BE2C (cell line): ENCODE measurements at regions not wholly inside any gene's neighbourhood (a gene's known extent, or its start where the extent isn't known, plus 50 kb on each side); places are given as distances from the start of the nearest gene placed in this dataset.

Experiments
- DNase-seq: peaks from one replicate; pipeline ENCODE4 v3.0.0-alpha.2; 2020
- H3K27me3 ChIP-seq: fragments of 250-450 bp; sonication (Bioruptor Pico); 2 replicates; pipeline ENCODE4 v1.5.1; 2020; ENCODE audit warnings: mild to moderate bottlenecking
- H3K36me3 ChIP-seq: fragments of 250-450 bp; sonication (Bioruptor Pico); 2 replicates; pipeline ENCODE4 v1.5.1; 2020; ENCODE audit warnings: mild to moderate bottlenecking
- H3K4me1 ChIP-seq: fragments of 250-450 bp; sonication (Bioruptor Pico); 2 replicates; pipeline ENCODE4 v1.5.1; 2020
- H3K4me3 ChIP-seq: 2 replicates; pipeline ENCODE4 v1.5.1; 2011; ENCODE audit warnings: low read depth, low read length
- H3K9me3 ChIP-seq: fragments of 250-450 bp; sonication (Bioruptor Pico); 2 replicates; pipeline ENCODE4 v1.5.1; 2020
- CTCF ChIP-seq: IDR thresholded peaks from 2 replicates; pipeline ENCODE4 v1.5.1; 2012; ENCODE audit warnings: mild to moderate bottlenecking, low read depth, low read length

GRCh38 chr11:37230865-37231264 lies 632.8 kb upstream of the RAG2 start:
- no peak for DNase-seq
- H3K36me3 ChIP-seq = no peaks in the 10 kb centered on the region
- H3K4me3 ChIP-seq = no peak overlapping the region
- no peaks in the 10 kb centered on the region for H3K27me3 ChIP-seq
- H3K9me3 ChIP-seq = no peaks in the 10 kb centered on the region
- peak; percentile 10; the same call in 1 of the 2 replicates for TF ChIP-seq CTCF
- H3K4me1 ChIP-seq = no peaks in the 10 kb centered on the region

GRCh38 chr11:37223962-37224361 lies 625.9 kb upstream of the RAG2 start:
- DNase-seq = no peak
- Histone ChIP-seq H3K4me1 (no peaks in the 10 kb centered on the region), H3K36me3 (no peaks in the 10 kb centered on the region), H3K27me3 (no peaks in the 10 kb centered on the region), H3K9me3 (no peaks in the 10 kb centered on the region), H3K4me3 (no peak overlapping the region)
- TF ChIP-seq CTCF = no peak

GRCh38 chr11:37203006-37203405 lies 605.0 kb upstream of the RAG2 start:
- Histone ChIP-seq H3K9me3 (no peaks in the 10 kb centered on the region), H3K36me3 (no peaks in the 10 kb centered on the region), H3K4me1 (no peaks in the 10 kb centered on the region), H3K27me3 (no peaks in the 10 kb centered on the region), H3K4me3 (no peak overlapping the region)
- no peak for DNase-seq
- TF ChIP-seq CTCF = no peak

GRCh38 chr11:37199082-37199481 lies 601.0 kb upstream of the RAG2 start:
- H3K36me3 ChIP-seq = no peaks in the 10 kb centered on the region
- no peak for TF ChIP-seq CTCF
- H3K4me3 ChIP-seq = no peak overlapping the region
- no peaks in the 10 kb centered on the region for H3K27me3 ChIP-seq
- H3K9me3 ChIP-seq = no peaks in the 10 kb centered on the region
- no peaks in the 10 kb centered on the region for H3K4me1 ChIP-seq
- DNase-seq = no peak

- Histone ChIP-seq H3K4me1 (no peaks in the 10 kb centered on the region), H3K36me3 (no peaks in the 10 kb centered on the region), H3K9me3 (no peaks in the 10 kb centered on the region), H3K27me3 (no peaks in the 10 kb centered on the region), H3K4me3 (no peak overlapping the region)
- TF ChIP-seq CTCF = no peak
- DNase-seq = no peak
These were observed 586.3 kb upstream of the RAG2 start for GRCh38 chr11:37184326-37184725.

GRCh38 chr11:37182031-37182430 lies 584.0 kb upstream of the RAG2 start:
- DNase-seq = no peak
- H3K36me3 ChIP-seq = no peaks in the 10 kb centered on the region
- H3K4me3 ChIP-seq = no peak overlapping the region

More at GRCh38 chr11:37182031-37182430, 584.0 kb upstream of the RAG2 start:
- TF ChIP-seq CTCF = no peak
- Histone ChIP-seq H3K27me3 (no peaks in the 10 kb centered on the region), H3K4me1 (no peaks in the 10 kb centered on the region), H3K9me3 (no peaks in the 10 kb centered on the region)
